Stimulated activated naive B cell treated with anti-CD40 and anti-IgM and Interleukin-4, amounts not matched to agents 10 μg/mL and 1 μg/mL and 100 μg/mL, for 72 hours (primary cell): ENCODE measurements at regions not wholly inside any gene's neighbourhood (a gene's known extent, or its start where the extent isn't known, plus 50 kb on each side); places are given as distances from the start of the nearest gene placed in this dataset.
"Not testable (repeated sequence)": the region's sequence is repeated elsewhere in the genome, so short reads cannot be mapped to it uniquely, and the experiment has no call there.

Experiments used
- ATAC-seq, 2 donors: fragments of 150-1000 bp; cut with Tn5 transposase; replicated peaks; 2 replicates each; pipeline ENCODE4 v1.10.0; 2021; ENCODE audit warnings: moderate library complexity in 1 of 2
- DNase-seq: peaks from one replicate; pipeline ENCODE4 v3.0.0; 2021
- H3K27ac Mint-ChIP-seq: one replicate; pipeline ENCODE4 v1.8.0; 2022; ENCODE audit warnings: mild to moderate bottlenecking, mixed read lengths
- H3K27me3 Mint-ChIP-seq, 2 donors: one replicate each; pipeline ENCODE4 v1.8.0; 2022; ENCODE audit warnings: mixed read lengths in 2 of 2
- H3K36me3 Mint-ChIP-seq, 2 donors: one replicate each; pipeline ENCODE4 v1.8.0; 2022; ENCODE audit warnings: mixed read lengths in 2 of 2, mild to moderate bottlenecking in 1 of 2
- H3K4me1 Mint-ChIP-seq, 2 donors: one replicate each; pipeline ENCODE4 v1.8.0; 2022; ENCODE audit warnings: mixed read lengths in 2 of 2, mild to moderate bottlenecking in 1 of 2
- H3K4me3 Mint-ChIP-seq, 2 donors: one replicate each; pipeline ENCODE4 v1.8.0; 2022; ENCODE audit warnings: mild to moderate bottlenecking in 2 of 2, mixed read lengths in 2 of 2, moderate library complexity in 1 of 2
- H3K9me3 Mint-ChIP-seq, 2 donors: one replicate each; pipeline ENCODE4 v1.8.0; 2022; ENCODE audit warnings: mixed read lengths in 2 of 2, mild to moderate bottlenecking in 1 of 2

- Mint-ChIP-seq H3K27me3 (no peaks in the 10 kb centered on the region), H3K36me3 (no peaks in the 10 kb centered on the region), H3K27ac (no peak overlapping the region), H3K4me1 (no peaks in the 10 kb centered on the region), H3K9me3 (peaks cover 0 to 1% of the 10 kb centered on the region in 2 donors), H3K4me3 (no peak overlapping the region)
- DNase-seq (no peak), ATAC-seq (no peak)
These were observed 824.6 kb upstream of the TMPRSS15 start for GRCh38 chr21:19228226-19228625.

DNA sequence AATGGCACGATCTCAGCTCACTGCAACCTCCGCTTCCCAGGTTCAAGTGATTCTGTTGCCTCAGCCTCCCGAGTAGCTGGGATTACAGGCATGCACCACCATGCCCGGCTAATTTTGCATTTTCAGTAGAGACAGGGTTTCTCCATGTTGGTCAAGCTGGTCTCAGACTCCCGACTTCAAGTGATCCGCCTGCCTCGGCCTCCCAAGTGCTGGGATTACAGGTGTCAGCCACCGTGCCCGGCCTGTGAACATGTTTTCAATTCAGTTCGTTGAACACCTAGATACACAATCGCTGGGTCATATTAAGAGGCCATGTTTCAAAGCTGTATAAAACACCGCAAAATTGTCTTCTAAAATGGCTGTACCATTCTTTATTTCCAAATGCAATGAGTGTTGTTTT, 830.3 kb upstream of the TMPRSS15 start:
- not testable (repeated sequence) for DNase-seq, H3K9me3 Mint-ChIP-seq, H3K27ac Mint-ChIP-seq, H3K4me1 Mint-ChIP-seq, ATAC-seq, H3K27me3 Mint-ChIP-seq, H3K4me3 Mint-ChIP-seq, H3K36me3 Mint-ChIP-seq

- no peak for DNase-seq
- Mint-ChIP-seq H3K27ac (no peak overlapping the region), H3K36me3 (no peaks in the 10 kb centered on the region), H3K4me3 (no peak overlapping the region), H3K27me3 (no peaks in the 10 kb centered on the region), H3K9me3 (no peaks in the 10 kb centered on the region), H3K4me1 (no peaks in the 10 kb centered on the region)
- ATAC-seq: no peak
These were observed 832.6 kb upstream of the TMPRSS15 start for GRCh38 chr21:19236209-19236608.

DNA sequence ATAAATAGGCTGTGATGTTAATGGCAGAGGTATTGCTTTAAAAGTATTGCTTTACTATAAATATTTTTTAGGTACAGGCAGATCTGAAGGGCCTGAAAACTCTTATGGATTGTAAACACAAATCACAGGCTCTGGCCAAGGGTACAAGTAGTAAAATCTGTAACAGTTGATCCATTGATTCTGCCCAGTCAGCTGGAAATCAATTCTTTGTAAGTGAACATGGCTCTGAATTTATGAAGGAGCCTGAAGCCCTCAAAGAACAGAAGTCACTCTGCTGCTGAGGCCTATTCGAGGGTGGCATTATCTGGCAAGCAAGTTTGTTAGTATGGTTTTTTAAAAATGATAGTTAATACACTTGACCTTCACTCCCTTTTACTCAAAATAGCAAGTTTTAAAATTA, 834.0 kb upstream of the TMPRSS15 start:
- no peaks in the 10 kb centered on the region for H3K9me3 Mint-ChIP-seq
- H3K4me3 Mint-ChIP-seq: no peak overlapping the region
- H3K4me1 Mint-ChIP-seq: no peaks in the 10 kb centered on the region
- no peak for ATAC-seq
- no peak for DNase-seq
- H3K36me3 Mint-ChIP-seq: no peaks in the 10 kb centered on the region
- no peak overlapping the region for H3K27ac Mint-ChIP-seq
- H3K27me3 Mint-ChIP-seq: no peaks in the 10 kb centered on the region

GRCh38 chr21:19239696-19240095, 836.1 kb upstream of the TMPRSS15 start:
- no peak overlapping the region for H3K27ac Mint-ChIP-seq
- no peaks in the 10 kb centered on the region for H3K36me3 Mint-ChIP-seq
- no peak for DNase-seq
- no peaks in the 10 kb centered on the region for H3K4me1 Mint-ChIP-seq
- ATAC-seq: no peak
- no peak overlapping the region for H3K4me3 Mint-ChIP-seq
- no peaks in the 10 kb centered on the region for H3K27me3 Mint-ChIP-seq
- no peaks in the 10 kb centered on the region for H3K9me3 Mint-ChIP-seq

DNA sequence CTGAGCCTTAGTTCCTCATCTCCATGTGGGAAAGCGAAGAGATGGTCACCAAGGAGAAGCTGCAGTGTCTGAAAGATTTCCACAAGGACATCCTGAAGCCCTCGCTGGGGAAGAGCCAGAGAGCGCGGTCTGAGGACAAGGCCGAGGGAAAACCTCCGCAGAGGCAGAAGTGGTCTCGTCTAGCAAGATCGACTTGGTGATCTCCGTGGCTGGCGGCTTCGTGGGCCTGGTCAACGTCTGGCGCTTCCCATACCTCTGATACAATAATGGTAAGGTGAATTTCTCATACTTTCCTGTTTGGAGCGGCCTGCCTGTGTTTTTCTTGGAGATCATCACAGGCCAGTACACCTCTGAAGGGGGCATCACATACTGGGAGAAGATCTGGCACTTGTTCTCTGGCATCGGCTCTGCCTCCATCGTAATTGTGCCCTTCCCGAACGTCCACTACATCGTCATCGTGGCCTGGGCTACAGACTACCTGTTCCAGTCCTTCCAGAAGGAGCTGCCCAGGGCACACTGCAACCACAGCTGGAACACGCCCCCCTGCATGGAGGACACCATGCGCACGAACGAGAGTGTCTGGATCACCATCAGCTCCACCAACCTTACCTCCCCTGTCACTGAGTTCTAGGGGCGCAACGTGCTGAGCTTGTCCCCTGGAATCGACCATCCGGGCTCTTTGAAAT, 841.1 kb upstream of the TMPRSS15 start:
- Mint-ChIP-seq H3K27ac (no peak overlapping the region), H3K27me3 (no peaks in the 10 kb centered on the region), H3K4me1 (no peaks in the 10 kb centered on the region), H3K9me3 (peaks cover 9 to 12% of the 10 kb centered on the region in 2 donors), H3K4me3 (no peak overlapping the region), H3K36me3 (no peaks in the 10 kb centered on the region)
- DNase-seq: no peak
- ATAC-seq: no peak

GRCh38 chr21:19245188-19245580, 841.6 kb upstream of the TMPRSS15 start:
- H3K36me3 Mint-ChIP-seq: no peaks in the 10 kb centered on the region
- ATAC-seq (no peak), DNase-seq (no peak)
- H3K4me1 Mint-ChIP-seq: no peaks in the 10 kb centered on the region
- H3K9me3 Mint-ChIP-seq: peaks cover 9 to 12% of the 10 kb centered on the region in 2 donors
- H3K27ac Mint-ChIP-seq: no peak overlapping the region
- no peak overlapping the region for H3K4me3 Mint-ChIP-seq
- no peaks in the 10 kb centered on the region for H3K27me3 Mint-ChIP-seq

DNA sequence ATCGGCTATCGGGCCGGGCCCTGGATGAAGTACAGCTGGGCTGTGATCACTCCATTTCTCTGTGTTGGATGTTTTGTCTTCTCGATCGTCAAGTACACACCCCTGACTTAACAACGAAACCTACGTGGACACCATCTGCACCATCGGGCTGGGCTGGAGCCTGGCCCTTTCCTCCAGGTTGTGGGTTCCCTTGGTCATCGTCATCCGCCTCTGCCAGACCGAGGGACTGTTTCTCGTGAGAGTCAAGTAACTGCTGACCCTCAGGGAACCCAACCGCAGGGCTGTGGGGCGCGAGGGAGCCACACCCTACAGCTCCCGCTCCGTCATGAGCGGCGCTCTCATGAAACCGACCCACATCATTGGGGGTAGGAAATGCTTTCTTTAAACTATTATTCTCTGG, 842.4 kb upstream of the TMPRSS15 start:
- Mint-ChIP-seq H3K27me3 (no peaks in the 10 kb centered on the region), H3K36me3 (no peaks in the 10 kb centered on the region), H3K27ac (no peak overlapping the region), H3K9me3 (peaks cover 9 to 12% of the 10 kb centered on the region in 2 donors), H3K4me1 (no peaks in the 10 kb centered on the region), H3K4me3 (no peak overlapping the region)
- DNase-seq (no peak), ATAC-seq (no peak)

GRCh38 chr21:19256934-19257660, 853.5 kb upstream of the TMPRSS15 start:
- Mint-ChIP-seq H3K27ac (no peak overlapping the region), H3K27me3 (no peaks in the 10 kb centered on the region), H3K4me1 (no peaks in the 10 kb centered on the region), H3K36me3 (no peaks in the 10 kb centered on the region), H3K9me3 (no peaks in the 10 kb centered on the region), H3K4me3 (no peak overlapping the region)
- DNase-seq (no peak), ATAC-seq (no peak)

DNA sequence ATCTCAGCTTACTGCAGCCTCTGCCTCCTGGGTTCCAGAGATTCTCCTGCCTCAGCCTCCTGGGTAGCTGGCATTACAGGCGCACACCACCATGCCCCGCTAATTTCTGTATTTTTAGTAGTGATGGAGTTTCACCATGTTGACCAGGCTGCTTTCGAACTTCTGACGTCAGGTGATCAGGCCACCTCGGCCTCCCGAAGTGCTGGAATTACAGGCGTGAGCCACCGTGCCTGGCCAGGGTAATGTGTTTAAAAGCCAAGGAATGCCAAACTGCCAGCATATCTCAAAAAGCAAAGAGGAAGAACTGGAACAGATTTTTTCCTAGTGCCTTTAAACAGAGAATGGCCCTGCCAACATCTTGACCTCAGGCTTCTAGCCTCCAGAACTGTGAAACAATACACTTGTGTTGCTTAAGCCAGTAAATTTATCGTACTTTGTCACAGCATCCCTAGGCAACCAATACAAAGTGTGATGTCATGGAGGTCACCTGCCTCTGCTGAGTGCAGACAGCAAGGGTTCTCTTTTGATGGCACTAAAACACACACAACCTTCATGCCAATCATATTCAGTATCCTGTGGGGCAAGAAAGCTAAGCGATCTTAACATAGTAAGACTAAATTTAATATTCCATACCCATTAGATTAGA, 858.3 kb upstream of the TMPRSS15 start:
- no peak overlapping the region for H3K4me3 Mint-ChIP-seq
- H3K27ac Mint-ChIP-seq: no peak overlapping the region
- ATAC-seq: no peak
- H3K4me1 Mint-ChIP-seq: no peaks in the 10 kb centered on the region
- H3K9me3 Mint-ChIP-seq: peaks cover 0 to 1% of the 10 kb centered on the region in 2 donors
- H3K36me3 Mint-ChIP-seq: no peaks in the 10 kb centered on the region
- DNase-seq: no peak
- no peaks in the 10 kb centered on the region for H3K27me3 Mint-ChIP-seq

DNA sequence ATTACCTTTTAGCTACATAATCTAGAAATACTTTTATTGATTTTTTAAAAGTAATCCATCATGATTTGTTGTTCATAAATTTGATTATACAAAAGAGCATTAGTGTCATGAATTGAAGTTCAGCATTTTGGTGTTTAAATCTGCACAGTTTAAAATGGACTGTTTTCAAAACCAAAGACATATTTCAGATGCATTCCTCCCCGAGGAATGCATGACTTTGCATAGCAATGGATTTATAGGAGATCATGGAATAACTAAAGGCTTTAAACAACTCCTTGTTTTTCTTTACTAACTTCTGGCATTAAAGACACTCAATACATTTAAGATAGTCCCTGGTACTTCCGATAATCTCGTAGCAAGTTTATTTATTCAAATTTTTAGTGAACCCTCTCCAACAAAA, 863.1 kb upstream of the TMPRSS15 start:
- no peak overlapping the region for H3K4me3 Mint-ChIP-seq
- ATAC-seq: no peak
- no peak for DNase-seq
- no peaks in the 10 kb centered on the region for H3K36me3 Mint-ChIP-seq
- H3K27ac Mint-ChIP-seq: no peak overlapping the region
- no peaks in the 10 kb centered on the region for H3K4me1 Mint-ChIP-seq
- peaks cover 0 to 3% of the 10 kb centered on the region in 2 donors for H3K9me3 Mint-ChIP-seq
- no peaks in the 10 kb centered on the region for H3K27me3 Mint-ChIP-seq

GRCh38 chr21:19268686-19269085, 865.1 kb upstream of the TMPRSS15 start:
- no peaks in the 10 kb centered on the region for H3K4me1 Mint-ChIP-seq
- no peak overlapping the region for H3K27ac Mint-ChIP-seq
- peaks cover 0 to 3% of the 10 kb centered on the region in 2 donors for H3K9me3 Mint-ChIP-seq
- H3K27me3 Mint-ChIP-seq: no peaks in the 10 kb centered on the region
- DNase-seq: no peak
- no peaks in the 10 kb centered on the region for H3K36me3 Mint-ChIP-seq
- H3K4me3 Mint-ChIP-seq: no peak overlapping the region
- ATAC-seq: no peak

DNA sequence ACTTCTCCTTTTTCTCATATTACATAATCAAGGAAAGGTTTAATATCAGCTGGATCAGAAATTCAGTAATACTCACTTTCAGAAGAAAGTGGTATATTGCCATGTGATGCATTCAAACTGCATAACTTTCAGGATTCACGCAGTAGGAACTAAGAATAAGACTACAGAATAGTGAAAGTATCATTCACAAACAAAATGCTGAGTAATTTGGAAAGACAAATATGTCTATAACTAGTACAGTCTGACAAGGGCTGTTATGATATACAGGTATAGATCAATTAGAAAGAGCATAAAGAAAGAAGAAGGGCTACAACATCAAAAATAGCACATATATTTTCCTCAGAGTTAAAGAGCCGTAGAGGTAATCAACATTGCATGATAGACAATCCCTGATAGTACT, 871.5 kb upstream of the TMPRSS15 start:
- Mint-ChIP-seq H3K36me3 (no peaks in the 10 kb centered on the region), H3K4me1 (no peaks in the 10 kb centered on the region), H3K27me3 (no peaks in the 10 kb centered on the region), H3K4me3 (no peak overlapping the region), H3K9me3 (peaks cover 0 to 3% of the 10 kb centered on the region in 2 donors), H3K27ac (no peak overlapping the region)
- DNase-seq (no peak), ATAC-seq (no peak)

GRCh38 chr21:19276665-19277064, 873.1 kb upstream of the TMPRSS15 start:
- DNase-seq: no peak

DNA sequence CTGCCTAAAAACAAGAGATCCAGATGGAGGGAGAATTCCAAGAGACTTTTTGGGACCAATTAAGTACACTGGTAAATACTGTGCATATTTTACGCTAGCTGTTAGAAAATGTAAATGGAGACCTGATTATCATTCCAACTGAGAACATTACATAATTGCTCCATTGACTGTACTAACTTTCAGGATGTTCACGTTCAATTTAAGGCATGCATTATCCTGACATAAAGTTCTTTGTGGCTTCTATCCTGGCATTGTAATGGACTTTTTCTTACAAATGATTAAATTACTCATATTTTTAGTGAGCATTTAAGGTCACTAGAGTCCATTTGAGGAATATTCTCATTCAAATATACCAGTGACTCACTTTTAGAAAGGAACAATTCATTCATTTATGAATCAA, 883.3 kb upstream of the TMPRSS15 start:
- ATAC-seq (no peak), DNase-seq (no peak)
- Mint-ChIP-seq H3K27me3 (no peaks in the 10 kb centered on the region), H3K36me3 (no peaks in the 10 kb centered on the region), H3K27ac (no peak overlapping the region), H3K4me1 (no peaks in the 10 kb centered on the region), H3K9me3 (peaks cover 0 to under 1% of the 10 kb centered on the region in 2 donors), H3K4me3 (no peak overlapping the region)

More at GRCh38 chr21:19276665-19277064, 873.1 kb upstream of the TMPRSS15 start:
- Mint-ChIP-seq H3K9me3 (peaks cover 0 to 3% of the 10 kb centered on the region in 2 donors), H3K4me3 (no peak overlapping the region), H3K27me3 (no peaks in the 10 kb centered on the region), H3K36me3 (no peaks in the 10 kb centered on the region), H3K27ac (no peak overlapping the region), H3K4me1 (no peaks in the 10 kb centered on the region)
- ATAC-seq: no peak
